CD8-positive, alpha-beta memory T cell (primary cell): ENCODE measurements at regions not wholly inside any gene's neighbourhood (a gene's known extent, or its start where the extent isn't known, plus 50 kb on each side); places are given as distances from the start of the nearest gene placed in this dataset.
"Not testable (repeated sequence)": the region's sequence is repeated elsewhere in the genome, so short reads cannot be mapped to it uniquely, and the experiment has no call there.

Experiments used
- CTCF ChIA-PET: fragments of 350-600 bp; sonication (Branson Sonifier 250); formaldehyde crosslinking; loops from one replicate; lab custom pipeline; 2021; ENCODE audit warnings: antibody characterized with exemption; lab: Charles Lee
- POLR2A ChIA-PET: fragments of 350-600 bp; sonication (Branson Sonifier 250); formaldehyde crosslinking; loops from one replicate; lab custom pipeline; 2021; ENCODE audit warnings: antibody characterized with exemption; lab: Charles Lee
- DNase-seq, 5 donors: peaks; one replicate each; pipeline versions ENCODE4 v3.0.0 to v3.0.0-alpha.2; 2020 to 2022; ENCODE audit warnings: mixed read lengths in 1 of 5
- H3K27ac ChIP-seq: one replicate; pipeline ENCODE4 v1.7.0; 2013; ENCODE audit warnings: low read depth, mild to moderate bottlenecking, low read length, moderate library complexity
- H3K27me3 ChIP-seq: 2 replicates; pipeline ENCODE4 v1.7.0; 2013; ENCODE audit warnings: low read length, mild to moderate bottlenecking; ENCODE audit not compliant: insufficient read depth, poor library complexity, severe bottlenecking
- H3K36me3 ChIP-seq: 2 replicates; pipeline ENCODE4 v1.7.0; 2013; ENCODE audit warnings: mild to moderate bottlenecking, low read length, moderate library complexity; ENCODE audit not compliant: insufficient read depth
- H3K4me1 ChIP-seq: 2 replicates; pipeline ENCODE4 v1.7.0; 2013; ENCODE audit warnings: mild to moderate bottlenecking, low read length, moderate library complexity; ENCODE audit not compliant: insufficient read depth
- H3K4me3 ChIP-seq: 2 replicates; pipeline ENCODE4 v1.7.0; 2013; ENCODE audit warnings: mild to moderate bottlenecking, low read length
- H3K9me3 ChIP-seq: 2 replicates; pipeline ENCODE4 v1.7.0; 2013; ENCODE audit warnings: mild to moderate bottlenecking, low read length
- H3K27ac Mint-ChIP-seq, 8 donors: one replicate each; pipeline ENCODE4 v1.8.0; 2020 to 2021; ENCODE audit warnings: mixed read lengths in 8 of 8, mild to moderate bottlenecking in 6 of 8, inconsistent platforms in 3 of 8, moderate library complexity in 3 of 8
- H3K27me3 Mint-ChIP-seq, 2 donors: one replicate each; pipeline ENCODE4 v1.8.0; 2020 to 2021; ENCODE audit warnings: mixed read lengths in 2 of 2, mild to moderate bottlenecking in 1 of 2, moderate library complexity in 1 of 2
- H3K36me3 Mint-ChIP-seq, 3 donors: one replicate each; pipeline ENCODE4 v1.8.0; 2020 to 2021; ENCODE audit warnings: mixed read lengths in 3 of 3, inconsistent platforms in 1 of 3, mild to moderate bottlenecking in 1 of 3
- H3K4me1 Mint-ChIP-seq, 3 donors: one replicate each; pipeline ENCODE4 v1.8.0; 2020 to 2021; ENCODE audit warnings: mixed read lengths in 3 of 3, inconsistent platforms in 1 of 3, mild to moderate bottlenecking in 1 of 3
- H3K4me3 Mint-ChIP-seq, 7 donors: one replicate each; pipeline ENCODE4 v1.8.0; 2020 to 2021; ENCODE audit warnings: mixed read lengths in 7 of 7, mild to moderate bottlenecking in 6 of 7, moderate library complexity in 4 of 7, inconsistent platforms in 2 of 7
- H3K9me3 Mint-ChIP-seq, 5 donors: one replicate each; pipeline ENCODE4 v1.8.0; 2020 to 2022; ENCODE audit warnings: mixed read lengths in 5 of 5, mild to moderate bottlenecking in 3 of 5, moderate library complexity in 2 of 5, inconsistent platforms in 1 of 5

DNA sequence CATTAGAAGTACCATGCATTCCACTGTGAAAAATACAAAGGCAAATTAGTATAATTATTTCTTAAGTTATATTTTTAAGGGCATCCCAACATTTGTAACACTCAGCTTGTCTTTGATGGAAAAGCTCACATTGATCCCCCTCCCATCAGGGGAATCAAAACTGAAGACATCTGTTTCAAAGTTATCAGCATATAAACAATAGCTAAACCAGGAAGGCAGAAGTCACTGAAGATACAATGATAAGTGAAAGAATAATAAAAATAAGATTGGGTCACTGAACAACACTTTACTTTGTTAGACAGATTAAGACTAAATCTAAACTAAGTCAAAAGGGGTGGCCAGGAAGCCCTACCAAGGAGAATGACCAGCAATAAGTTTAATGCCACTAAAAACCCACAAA is 801.9 kb upstream of the ACO1 start:
- Mint-ChIP-seq H3K27me3 (peaks cover 0 to under 1% of the 10 kb centered on the region in 2 donors), H3K9me3 (no peaks in the 10 kb centered on the region), H3K27ac (no peak overlapping the region), H3K4me1 (no peaks in the 10 kb centered on the region), H3K4me3 (no peak overlapping the region), H3K36me3 (peaks cover 0 to 6% (median 0%) of the 10 kb centered on the region in 3 donors)
- Histone ChIP-seq H3K27ac (no peak overlapping the region), H3K4me3 (no peak overlapping the region), H3K27me3 (no peaks in the 10 kb centered on the region), H3K9me3 (no peaks in the 10 kb centered on the region), H3K4me1 (no peaks in the 10 kb centered on the region), H3K36me3 (no peaks in the 10 kb centered on the region)
- POLR2A ChIA-PET = no interaction called here
- DNase-seq = no peak
- CTCF ChIA-PET = no interaction called here

DNA sequence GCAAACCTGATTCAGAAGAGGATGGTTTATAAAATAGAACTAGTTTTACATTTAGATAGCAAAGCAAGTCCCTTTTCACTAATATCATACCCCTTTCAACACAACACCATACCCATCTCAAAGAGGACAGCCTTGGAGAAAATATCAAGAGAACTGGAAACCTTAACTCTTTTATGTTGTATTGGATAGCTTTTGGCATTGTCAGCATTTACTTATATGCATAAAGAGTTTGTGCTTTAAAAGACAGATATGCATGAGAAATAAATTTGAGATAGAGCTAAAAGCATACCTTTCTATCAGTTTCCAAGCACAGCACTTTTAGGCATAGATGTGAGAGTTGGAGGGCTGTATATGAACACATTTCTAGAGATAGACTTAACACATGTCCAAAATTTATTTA is 799.3 kb upstream of the ACO1 start:
- Histone ChIP-seq H3K9me3 (no peaks in the 10 kb centered on the region), H3K36me3 (no peaks in the 10 kb centered on the region), H3K4me3 (no peak overlapping the region), H3K27me3 (no peaks in the 10 kb centered on the region), H3K27ac (no peak overlapping the region), H3K4me1 (no peaks in the 10 kb centered on the region)
- DNase-seq = no peak
- POLR2A ChIA-PET = no interaction called here
- peaks cover 0 to 6% (median 0%) of the 10 kb centered on the region in 3 donors for H3K36me3 Mint-ChIP-seq
- H3K9me3 Mint-ChIP-seq = no peaks in the 10 kb centered on the region
- no peak overlapping the region for H3K4me3 Mint-ChIP-seq
- no peaks in the 10 kb centered on the region for H3K4me1 Mint-ChIP-seq
- H3K27ac Mint-ChIP-seq = no peak overlapping the region
- H3K27me3 Mint-ChIP-seq = peaks cover 0 to 1% of the 10 kb centered on the region in 2 donors
- CTCF ChIA-PET = no interaction called here

DNA sequence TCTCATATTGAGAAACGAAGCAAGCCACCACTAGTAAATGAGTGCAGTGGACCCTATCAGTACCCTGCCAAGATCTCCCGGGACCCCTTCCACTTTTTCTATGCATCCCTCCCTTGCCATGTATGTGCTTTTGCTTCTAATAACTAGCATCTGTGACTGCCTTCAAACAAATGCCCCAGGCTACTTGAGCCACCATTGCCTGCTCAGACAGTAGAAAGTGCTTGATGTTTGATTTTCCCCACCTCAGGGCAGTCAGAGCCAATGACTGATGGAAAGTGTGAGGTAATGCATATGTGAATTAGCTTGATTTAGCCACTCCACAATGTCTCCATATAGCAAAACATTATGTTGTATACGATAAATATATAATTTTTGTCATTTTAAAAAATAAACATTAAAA is 797.3 kb upstream of the ACO1 start:
- no peak overlapping the region for H3K4me3 ChIP-seq
- no peaks in the 10 kb centered on the region for H3K4me1 ChIP-seq
- peaks cover 0 to 1% of the 10 kb centered on the region in 2 donors for H3K27me3 Mint-ChIP-seq
- ChIA-PET POLR2A (interaction anchor here (0.6 kb wide), 1 partner anchor 289 kb away, joined by 3 read pairs; no protein-coding TSS in a partner anchor), CTCF (no interaction called here)
- no peaks in the 10 kb centered on the region for H3K4me1 Mint-ChIP-seq
- peaks cover 0 to 6% (median 0%) of the 10 kb centered on the region in 3 donors for H3K36me3 Mint-ChIP-seq
- no peaks in the 10 kb centered on the region for H3K36me3 ChIP-seq
- no peaks in the 10 kb centered on the region for H3K27me3 ChIP-seq
- DNase-seq = no peak
- no peaks in the 10 kb centered on the region for H3K9me3 ChIP-seq
- H3K27ac ChIP-seq = no peak overlapping the region
- H3K9me3 Mint-ChIP-seq = no peaks in the 10 kb centered on the region
- H3K4me3 Mint-ChIP-seq = no peak overlapping the region
- no peak overlapping the region for H3K27ac Mint-ChIP-seq

DNA sequence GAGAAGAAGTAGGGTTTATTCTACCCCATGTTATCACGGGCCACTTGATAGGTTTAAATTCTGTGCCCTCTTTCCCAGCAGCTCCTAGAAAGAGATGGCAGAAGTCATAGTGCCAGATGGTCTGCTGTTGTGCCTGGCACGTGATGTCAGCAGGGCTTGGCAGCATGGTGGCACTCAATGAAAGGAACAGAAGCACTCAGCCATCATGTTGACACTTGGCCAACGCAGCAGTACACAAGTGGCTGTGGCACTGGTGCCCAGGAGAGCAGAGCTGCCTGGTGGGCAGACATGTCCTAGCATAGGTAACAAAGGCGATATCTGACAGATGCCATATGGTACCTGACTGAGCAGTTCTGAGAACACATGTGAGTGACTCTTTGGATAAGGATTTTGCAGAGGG is 796.4 kb upstream of the ACO1 start:
- Histone ChIP-seq H3K9me3 (no peaks in the 10 kb centered on the region), H3K4me3 (no peak overlapping the region), H3K27me3 (no peaks in the 10 kb centered on the region), H3K36me3 (no peaks in the 10 kb centered on the region), H3K4me1 (no peaks in the 10 kb centered on the region), H3K27ac (no peak overlapping the region)
- DNase-seq = no peak
- Mint-ChIP-seq H3K27me3 (peaks cover 0 to 1% of the 10 kb centered on the region in 2 donors), H3K4me3 (no peak overlapping the region), H3K36me3 (peaks cover 0 to 6% (median 0%) of the 10 kb centered on the region in 3 donors), H3K9me3 (no peaks in the 10 kb centered on the region), H3K27ac (no peak overlapping the region), H3K4me1 (no peaks in the 10 kb centered on the region)
- ChIA-PET POLR2A (no interaction called here), CTCF (no interaction called here)

DNA sequence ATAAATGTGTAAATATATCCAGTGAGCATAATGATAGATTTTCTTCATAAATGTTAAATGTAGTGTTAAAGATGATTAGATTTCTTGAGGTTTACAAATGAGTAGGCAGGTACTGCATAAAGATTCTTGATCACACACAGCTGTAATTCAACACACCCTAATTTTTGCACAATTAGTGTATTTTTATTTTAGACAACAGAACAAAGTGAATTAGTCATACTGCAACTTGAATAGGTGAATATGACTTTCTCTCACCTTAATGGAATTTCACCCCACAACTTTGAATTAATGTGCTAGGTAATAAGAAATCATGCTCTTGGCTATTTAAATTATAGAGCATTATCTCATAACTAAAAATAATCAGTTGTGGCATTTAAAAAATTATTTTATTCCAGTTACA is 795.7 kb upstream of the ACO1 start:
- peaks cover 0 to 1% of the 10 kb centered on the region in 2 donors for H3K27me3 Mint-ChIP-seq

DNA sequence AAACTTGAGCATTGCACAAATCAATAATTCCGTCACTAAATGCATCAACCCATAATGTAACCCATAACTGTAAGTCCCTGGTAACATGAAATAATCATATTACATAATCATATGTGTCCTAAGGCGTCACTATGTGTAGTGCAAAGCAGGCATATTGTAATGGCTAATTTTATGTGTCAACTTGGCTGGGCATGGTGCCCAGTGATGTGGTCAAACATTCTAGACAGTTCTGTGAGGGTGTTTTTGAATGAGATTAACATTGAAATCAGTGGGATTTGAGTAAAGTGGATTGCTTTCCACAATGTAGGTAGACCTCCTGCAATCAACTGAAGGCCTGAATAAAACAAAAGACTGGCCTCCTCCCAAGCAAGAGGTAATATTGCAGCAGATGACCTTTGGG is 794.4 kb upstream of the ACO1 start:
- CTCF ChIA-PET = no interaction called here
- Histone ChIP-seq H3K27me3 (no peaks in the 10 kb centered on the region), H3K9me3 (no peaks in the 10 kb centered on the region), H3K36me3 (no peaks in the 10 kb centered on the region), H3K4me1 (no peaks in the 10 kb centered on the region), H3K27ac (no peak overlapping the region), H3K4me3 (no peak overlapping the region)
- Mint-ChIP-seq H3K4me1 (no peaks in the 10 kb centered on the region), H3K36me3 (no peaks in the 10 kb centered on the region), H3K27me3 (peaks cover 0 to 1% of the 10 kb centered on the region in 2 donors), H3K9me3 (no peaks in the 10 kb centered on the region), H3K4me3 (no peak overlapping the region), H3K27ac (no peak overlapping the region)
- POLR2A ChIA-PET = no interaction called here
- DNase-seq = no peak

More for the DNA sequence above, 795.7 kb upstream of the ACO1 start:
- no peak for DNase-seq
- Histone ChIP-seq H3K27me3 (no peaks in the 10 kb centered on the region), H3K4me1 (no peaks in the 10 kb centered on the region), H3K27ac (no peak overlapping the region), H3K36me3 (no peaks in the 10 kb centered on the region), H3K4me3 (no peak overlapping the region), H3K9me3 (no peaks in the 10 kb centered on the region)
- POLR2A ChIA-PET = no interaction called here
- H3K4me1 Mint-ChIP-seq = no peaks in the 10 kb centered on the region
- H3K4me3 Mint-ChIP-seq = no peak overlapping the region
- H3K9me3 Mint-ChIP-seq = no peaks in the 10 kb centered on the region
- H3K36me3 Mint-ChIP-seq = no peaks in the 10 kb centered on the region
- H3K27ac Mint-ChIP-seq = no peak overlapping the region
- CTCF ChIA-PET = no interaction called here

DNA sequence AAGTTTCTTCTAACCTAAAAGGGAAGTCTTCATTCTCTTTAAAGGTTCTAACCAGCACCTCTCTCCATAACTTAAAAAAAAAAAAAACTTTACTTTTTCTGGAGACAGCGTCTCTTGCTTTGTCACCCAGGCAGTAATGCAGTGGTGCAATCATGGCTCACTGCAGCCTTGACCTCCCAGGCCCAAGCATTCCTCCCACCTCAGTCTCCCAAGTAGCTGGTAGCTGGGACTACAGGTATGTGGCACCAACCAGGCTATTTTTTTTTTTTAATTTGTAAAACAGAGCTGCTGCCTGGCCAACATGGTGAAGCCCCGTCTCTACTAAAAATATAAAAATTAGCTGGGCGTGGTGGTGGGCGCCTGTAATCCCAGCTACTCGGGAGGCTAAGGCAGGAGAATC is 787.4 kb upstream of the ACO1 start:
- H3K4me3 Mint-ChIP-seq, H3K4me1 ChIP-seq, H3K36me3 Mint-ChIP-seq, H3K27me3 Mint-ChIP-seq, H3K27ac ChIP-seq, H3K4me3 ChIP-seq, H3K27me3 ChIP-seq, H3K36me3 ChIP-seq, POLR2A ChIA-PET, H3K9me3 Mint-ChIP-seq, DNase-seq, H3K9me3 ChIP-seq: not testable (repeated sequence)
- peaks cover 8 to 15% (median 9%) of the 10 kb centered on the region in 3 donors for H3K4me1 Mint-ChIP-seq
- peak overlapping the region in 1 of 8 donors; percentile 60 for H3K27ac Mint-ChIP-seq
- CTCF ChIA-PET = interaction anchor here (0.7 kb wide), 1 partner anchor 37 kb away, joined by 3 read pairs; no protein-coding TSS in a partner anchor

DNA sequence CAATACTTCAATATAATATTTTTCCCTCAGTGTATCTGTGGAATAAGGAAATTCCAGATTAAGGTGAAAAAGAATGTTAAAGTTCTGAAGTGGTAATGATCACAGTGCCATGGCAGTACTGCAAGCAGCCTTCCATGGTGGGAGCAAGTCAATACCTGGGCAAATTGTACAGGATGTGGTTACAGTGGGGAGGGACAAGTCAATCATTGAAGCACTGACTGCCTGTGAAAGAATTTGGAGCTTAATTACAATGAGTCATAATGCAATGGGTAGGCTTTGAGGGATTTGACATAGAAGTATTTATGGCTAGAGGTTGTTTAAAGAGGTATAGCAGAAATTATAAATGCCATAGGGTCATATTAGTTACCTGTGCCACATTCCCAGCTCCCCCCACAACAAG is 786.5 kb upstream of the ACO1 start:
- Histone ChIP-seq H3K9me3 (no peaks in the 10 kb centered on the region), H3K4me1 (peaks cover 9% of the 10 kb centered on the region), H3K27me3 (no peaks in the 10 kb centered on the region), H3K4me3 (no peak overlapping the region), H3K27ac (no peak overlapping the region), H3K36me3 (no peaks in the 10 kb centered on the region)
- ChIA-PET POLR2A (no interaction called here), CTCF (no interaction called here)
- Mint-ChIP-seq H3K4me1 (peaks cover 8 to 15% (median 9%) of the 10 kb centered on the region in 3 donors), H3K9me3 (no peaks in the 10 kb centered on the region), H3K27ac (peak overlapping the region in 2 of 8 donors; percentile 1 to 22), H3K27me3 (no peaks in the 10 kb centered on the region), H3K4me3 (no peak overlapping the region), H3K36me3 (no peaks in the 10 kb centered on the region)
- peak in 3 of 5 donors; percentile 3 to 46 (median 11) for DNase-seq

DNA sequence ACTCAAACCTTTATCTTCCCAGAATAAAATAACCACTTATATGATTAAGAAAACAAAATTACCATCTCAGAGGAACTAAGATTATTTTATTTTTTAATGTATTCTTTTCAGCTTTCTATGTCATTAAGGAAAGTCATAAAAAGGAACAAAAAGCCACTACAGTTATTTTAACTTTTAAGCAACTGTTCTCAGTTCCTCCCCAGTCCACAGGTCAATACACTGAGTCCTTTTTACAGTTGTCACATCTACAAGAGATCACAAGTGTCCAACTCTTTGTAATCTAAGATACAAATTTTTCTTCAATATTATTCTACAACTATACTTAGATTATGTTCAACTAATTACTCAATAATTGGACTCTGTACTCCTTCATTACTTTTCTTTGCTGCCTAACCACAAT is 782.8 kb upstream of the ACO1 start:
- Mint-ChIP-seq H3K4me3 (no peak overlapping the region), H3K4me1 (peaks cover 8 to 15% (median 9%) of the 10 kb centered on the region in 3 donors), H3K27me3 (no peaks in the 10 kb centered on the region), H3K36me3 (no peaks in the 10 kb centered on the region), H3K9me3 (no peaks in the 10 kb centered on the region), H3K27ac (no peak overlapping the region)
- ChIA-PET POLR2A (no interaction called here), CTCF (no interaction called here)
- Histone ChIP-seq H3K36me3 (no peaks in the 10 kb centered on the region), H3K27ac (no peak overlapping the region), H3K27me3 (no peaks in the 10 kb centered on the region), H3K4me1 (peaks cover 9% of the 10 kb centered on the region), H3K4me3 (no peak overlapping the region), H3K9me3 (no peaks in the 10 kb centered on the region)
- no peak for DNase-seq
